ENCODE measurements at regions not wholly inside any gene's neighbourhood (a gene's known extent, or its start where the extent isn't known, plus 50 kb on each side); places are given as distances from the start of the nearest gene placed in this dataset.

- no peak for DNase-seq
These were observed 257.7 kb upstream of the SPOCK3 start for GRCh38 chr4:167492007-167492406.

GRCh38 chr4:167509551-167509950 lies 275.3 kb upstream of the SPOCK3 start:
- no peak for DNase-seq

GRCh38 chr4:167524091-167524490 lies 289.8 kb upstream of the SPOCK3 start:
- DNase-seq = no peak

GRCh38 chr4:167537761-167538160 lies 303.5 kb upstream of the SPOCK3 start:
- no peak for DNase-seq

GRCh38 chr4:167541286-167541685 lies 307.0 kb upstream of the SPOCK3 start:
- no peak for DNase-seq

GRCh38 chr4:167544391-167544790 lies 310.1 kb upstream of the SPOCK3 start:
- DNase-seq = no peak

- no peak for DNase-seq
These were observed 315.7 kb upstream of the SPOCK3 start for GRCh38 chr4:167550021-167550420.

GRCh38 chr4:167555338-167556022 lies 321.2 kb upstream of the SPOCK3 start:
- DNase-seq = no peak

GRCh38 chr4:167578906-167579305 lies 344.6 kb upstream of the SPOCK3 start:
- DNase-seq = no peak

- DNase-seq = no peak
These were observed 347.2 kb upstream of the SPOCK3 start for GRCh38 chr4:167581449-167581965.

GRCh38 chr4:167587361-167587760 lies 353.1 kb upstream of the SPOCK3 start:
- no peak for DNase-seq

GRCh38 chr4:167595898-167596297 lies 361.6 kb upstream of the SPOCK3 start:
- DNase-seq = no peak

GRCh38 chr4:167602157-167602556 lies 367.9 kb upstream of the SPOCK3 start:
- DNase-seq = no peak

GRCh38 chr4:167606551-167606950 lies 372.3 kb upstream of the SPOCK3 start:
- no peak for DNase-seq

- no peak for DNase-seq
These were observed 379.1 kb upstream of the SPOCK3 start for GRCh38 chr4:167613381-167613780.

- no peak for DNase-seq
These were observed 380.6 kb upstream of the SPOCK3 start for GRCh38 chr4:167614866-167615265.

GRCh38 chr4:167616476-167616875 lies 382.2 kb upstream of the SPOCK3 start:
- no peak for DNase-seq

GRCh38 chr4:167622481-167623240 lies 388.4 kb upstream of the SPOCK3 start:
- peak; percentile 23 for DNase-seq

- DNase-seq = no peak
These were observed 388.9 kb upstream of the SPOCK3 start for GRCh38 chr4:167623241-167623572.

- no peak for DNase-seq
These were observed 395.0 kb upstream of the SPOCK3 start for GRCh38 chr4:167629272-167629671.

- DNase-seq = no peak
These were observed 408.0 kb upstream of the SPOCK3 start for GRCh38 chr4:167642250-167642649.

- DNase-seq = no peak
These were observed 411.1 kb upstream of the SPOCK3 start for GRCh38 chr4:167645358-167645757.

GRCh38 chr4:167652267-167652666 lies 418.0 kb upstream of the SPOCK3 start:
- DNase-seq = no peak

GRCh38 chr4:167688660-167689142 lies 403.6 kb upstream of the ANXA10 start:
- DNase-seq = no peak
